Activated CD4-positive, alpha-beta T cell treated with anti-CD3 and anti-CD28 coated beads for 48 hours (primary cell): ENCODE measurements at regions not wholly inside any gene's neighbourhood (a gene's known extent, or its start where the extent isn't known, plus 50 kb on each side); places are given as distances from the start of the nearest gene placed in this dataset.
"Not testable (repeated sequence)": the region's sequence is repeated elsewhere in the genome, so short reads cannot be mapped to it uniquely, and the experiment has no call there.

Source experiments
- DNase-seq: peaks from one replicate; pipeline ENCODE4 v3.0.0-alpha.2; 2020

DNA sequence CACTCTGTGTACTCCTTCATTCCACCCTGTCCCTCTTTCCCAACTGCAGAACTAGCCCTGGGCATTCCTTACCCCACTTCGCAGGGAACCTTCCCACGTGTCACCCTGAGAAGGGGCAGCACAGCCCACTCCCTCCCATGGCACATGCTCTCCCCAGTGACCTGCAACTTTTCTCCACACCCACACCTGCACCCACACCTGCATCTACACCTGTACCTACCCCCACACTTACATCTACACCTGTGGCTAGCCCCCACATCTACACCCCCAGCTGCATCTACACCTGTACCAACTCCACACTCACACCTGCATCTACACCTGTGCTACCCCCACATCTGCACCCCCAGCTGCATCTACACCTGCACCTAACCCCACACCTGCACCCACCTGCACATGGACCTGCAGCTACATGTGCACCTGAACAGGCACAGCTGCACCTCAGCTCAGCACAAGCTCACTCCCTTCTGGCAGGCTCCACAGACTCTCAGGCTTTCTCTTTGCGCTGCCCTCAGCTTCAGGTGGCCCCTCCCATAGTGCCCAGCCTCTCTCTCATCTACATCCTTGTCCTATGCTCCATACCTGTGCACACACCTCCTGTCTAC, 234.1 kb downstream of the TUBA3C start:
- no peak for DNase-seq

DNA sequence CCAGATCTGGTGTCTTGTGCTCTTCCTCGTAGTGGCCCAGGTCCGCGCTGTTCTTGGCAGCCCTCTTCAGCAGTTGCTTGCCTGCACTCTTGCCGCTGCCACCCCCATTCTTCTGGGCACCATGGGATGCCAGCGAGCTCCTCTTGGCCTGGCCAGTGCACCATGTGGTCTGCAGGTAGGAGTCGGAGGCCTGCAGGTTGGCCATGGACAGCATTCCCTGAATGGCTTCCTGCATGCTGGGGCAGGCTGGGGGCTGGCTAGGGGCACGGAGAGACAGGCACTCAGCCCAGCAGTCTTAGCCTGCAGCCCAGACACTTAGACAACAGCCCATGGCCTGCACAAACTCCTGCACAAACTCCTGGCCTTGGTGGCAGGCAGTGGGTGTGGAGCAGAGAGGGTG, 234.9 kb downstream of the TUBA3C start:
- no peak for DNase-seq

DNA sequence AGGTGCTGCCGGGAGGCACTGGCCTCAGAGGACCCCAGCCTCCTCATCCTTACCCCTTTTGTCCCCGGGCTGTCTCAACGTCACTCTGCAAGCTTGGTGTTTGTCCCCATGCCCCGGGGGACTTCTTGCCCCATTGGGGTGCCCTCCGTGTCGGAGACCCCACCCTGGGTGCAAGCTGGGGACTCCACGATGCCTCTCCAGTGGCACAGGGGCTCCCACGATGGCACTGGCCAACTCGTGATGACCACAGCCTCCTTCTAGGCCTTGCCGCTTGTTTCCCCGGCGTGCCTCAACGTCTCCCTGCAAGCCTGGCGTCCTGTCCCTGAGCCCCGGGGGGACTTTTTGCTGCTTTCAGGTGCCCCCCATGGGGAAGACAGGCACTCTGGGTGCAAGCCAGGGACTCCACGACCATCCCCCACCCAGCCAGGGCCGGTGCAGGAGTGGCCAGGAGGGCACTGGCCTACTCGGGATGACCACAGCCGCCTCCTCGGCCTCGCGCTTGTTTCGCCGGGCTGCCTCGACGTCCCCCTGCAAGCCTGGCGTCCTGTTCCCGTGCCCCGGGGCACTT, 237.0 kb downstream of the TUBA3C start:
- no peak for DNase-seq

DNA sequence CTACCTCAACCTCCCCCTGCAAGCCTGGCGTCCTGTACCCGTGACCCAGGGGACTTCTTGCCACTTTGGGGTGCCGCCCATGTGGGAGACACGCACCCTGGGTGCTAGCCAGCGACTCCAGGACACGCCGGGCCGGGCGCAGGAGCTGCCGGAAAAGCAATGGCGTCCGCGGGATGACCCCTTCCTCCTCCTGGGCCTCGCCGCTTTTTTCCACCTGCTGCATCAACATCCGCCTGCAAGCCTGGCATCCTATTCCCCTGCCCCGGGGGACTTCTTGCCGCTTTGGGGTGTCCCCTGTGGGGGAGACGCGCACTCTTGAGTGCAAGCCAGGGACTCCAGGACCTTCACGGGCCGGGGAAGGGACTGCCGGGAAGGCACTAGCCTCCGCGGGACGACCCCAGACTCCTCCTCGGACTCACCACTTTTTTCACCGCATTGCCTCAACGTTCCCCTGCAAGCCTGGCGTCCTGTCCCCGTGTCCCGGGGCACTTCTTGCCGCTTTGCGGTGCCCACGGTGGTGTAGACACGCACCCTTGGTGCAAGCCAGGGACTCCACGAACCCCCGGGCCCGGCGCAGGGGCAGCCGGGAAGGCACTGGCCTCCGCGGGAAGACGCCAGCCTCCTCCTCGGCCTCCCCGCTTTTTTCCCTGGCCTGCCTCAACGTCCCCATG, 237.8 kb downstream of the TUBA3C start:
- DNase-seq: no peak

DNA sequence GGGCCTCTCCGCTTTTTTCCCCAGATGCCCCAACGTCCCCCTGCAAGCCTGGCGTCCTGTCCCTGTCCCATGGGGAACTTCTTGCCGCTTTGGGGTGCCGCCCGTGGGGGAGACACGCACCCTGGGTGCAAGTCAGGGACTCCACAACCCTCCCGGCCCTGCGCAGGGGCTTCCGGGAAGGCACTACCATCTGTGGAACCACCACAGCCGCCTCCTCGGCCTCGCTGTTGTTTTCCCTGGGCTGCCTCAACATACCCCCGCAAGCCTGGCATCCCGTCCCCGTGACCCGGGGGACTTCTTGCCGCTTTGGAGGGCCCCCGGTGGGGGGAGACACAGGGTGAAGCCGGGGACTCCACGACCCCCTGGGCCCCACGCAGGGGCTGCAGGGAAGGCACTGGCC, 238.4 kb downstream of the TUBA3C start:
- DNase-seq: no peak

DNA sequence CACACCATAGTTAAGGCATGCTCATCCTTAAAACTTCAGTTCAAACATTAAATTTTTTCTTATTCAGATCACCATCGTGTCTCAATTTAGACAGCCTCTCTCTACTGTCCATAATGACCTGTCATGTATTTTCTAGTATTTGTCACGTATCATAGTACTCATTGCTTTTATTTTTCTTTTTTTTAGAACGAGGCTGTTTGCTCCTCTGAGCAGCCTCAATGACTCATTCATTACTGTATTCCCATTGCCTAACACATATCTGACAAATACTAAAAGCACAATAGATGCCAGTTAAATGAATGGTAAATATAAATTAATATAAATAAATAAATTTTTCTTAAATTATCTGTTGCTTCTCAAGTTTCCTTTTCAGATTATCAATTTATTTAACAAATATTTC, 245.5 kb downstream of the TUBA3C start:
- no peak for DNase-seq

DNA sequence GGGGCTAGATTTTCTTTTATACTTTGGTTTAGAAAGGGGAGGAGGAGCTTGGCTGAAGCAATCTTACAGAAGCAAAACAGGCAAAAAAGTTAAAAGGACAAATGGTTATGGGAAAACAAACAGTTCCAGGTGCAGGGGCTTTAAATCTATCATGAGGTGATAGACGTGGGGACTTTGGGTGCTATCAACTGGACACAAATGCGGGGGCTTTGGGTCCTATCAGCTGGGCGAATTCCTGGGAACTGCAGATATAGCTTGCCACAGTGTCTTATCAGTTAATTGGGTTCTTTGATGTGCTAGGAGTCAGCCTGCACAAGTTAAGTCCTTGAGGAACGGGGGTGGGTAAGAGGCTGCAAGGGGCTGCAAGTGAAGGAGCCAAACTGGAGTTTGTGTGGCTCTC, 260.6 kb downstream of the TUBA3C start:
- no peak for DNase-seq

DNA sequence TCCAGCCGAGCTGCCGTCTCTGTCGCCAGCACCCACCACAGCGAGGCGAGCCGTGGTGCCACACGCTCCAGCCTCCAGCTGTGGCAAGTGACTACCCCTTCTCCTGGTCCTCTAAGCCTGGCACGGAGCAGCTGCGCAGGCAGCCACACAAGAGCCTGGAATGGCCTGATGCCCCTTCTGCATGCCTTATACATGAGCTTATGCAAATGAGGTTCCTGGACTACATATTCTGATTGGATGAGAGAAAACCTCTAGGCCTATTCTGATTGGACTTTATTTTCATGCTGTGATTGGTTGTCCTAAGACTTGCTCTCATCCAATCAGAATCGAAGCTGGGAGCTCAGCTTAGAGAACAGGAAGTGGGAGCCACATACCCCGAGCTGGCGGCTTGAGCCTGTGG, 276.5 kb downstream of the TUBA3C start:
- DNase-seq: not testable (repeated sequence)

DNA sequence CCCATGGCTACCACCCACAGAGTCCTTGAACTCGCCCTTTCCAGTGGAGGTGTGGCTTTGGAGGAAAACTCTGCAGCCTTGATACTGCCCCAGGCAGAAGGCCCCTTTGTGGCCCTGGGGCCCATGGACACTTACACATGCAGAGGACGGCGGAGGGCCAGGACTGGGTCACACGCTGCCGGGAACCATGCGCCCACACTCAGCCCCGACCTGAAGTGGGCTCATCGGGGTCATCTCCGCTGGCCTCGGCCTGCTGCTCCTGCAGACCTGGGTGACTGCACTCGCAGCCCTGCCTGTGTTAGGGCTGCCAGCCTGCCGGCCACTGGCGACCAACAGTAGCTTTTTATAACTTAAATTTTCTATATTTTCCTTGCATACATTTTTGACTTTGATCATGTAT, 286.2 kb downstream of the TUBA3C start:
- DNase-seq: not testable (repeated sequence)

DNA sequence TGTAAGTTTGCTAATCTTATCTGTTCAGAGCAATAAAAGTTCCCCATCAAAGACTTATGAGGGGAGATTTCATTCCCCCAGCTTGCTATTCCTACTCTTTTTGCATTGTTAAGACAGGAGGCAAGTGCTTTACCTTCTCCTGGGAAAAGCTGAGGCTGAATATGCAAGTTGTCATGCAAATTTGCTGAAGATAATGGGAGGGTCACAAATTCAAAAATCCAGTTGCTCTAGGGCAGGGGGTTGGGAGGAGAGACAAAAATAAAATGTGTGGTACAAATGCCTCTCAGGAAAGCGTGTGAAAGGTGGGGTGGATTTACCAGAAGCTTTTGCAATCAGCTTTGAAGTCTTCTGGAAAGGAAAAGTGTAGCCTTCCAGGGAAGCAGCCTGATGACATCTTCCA, 290.4 kb downstream of the TUBA3C start:
- not testable (repeated sequence) for DNase-seq

DNA sequence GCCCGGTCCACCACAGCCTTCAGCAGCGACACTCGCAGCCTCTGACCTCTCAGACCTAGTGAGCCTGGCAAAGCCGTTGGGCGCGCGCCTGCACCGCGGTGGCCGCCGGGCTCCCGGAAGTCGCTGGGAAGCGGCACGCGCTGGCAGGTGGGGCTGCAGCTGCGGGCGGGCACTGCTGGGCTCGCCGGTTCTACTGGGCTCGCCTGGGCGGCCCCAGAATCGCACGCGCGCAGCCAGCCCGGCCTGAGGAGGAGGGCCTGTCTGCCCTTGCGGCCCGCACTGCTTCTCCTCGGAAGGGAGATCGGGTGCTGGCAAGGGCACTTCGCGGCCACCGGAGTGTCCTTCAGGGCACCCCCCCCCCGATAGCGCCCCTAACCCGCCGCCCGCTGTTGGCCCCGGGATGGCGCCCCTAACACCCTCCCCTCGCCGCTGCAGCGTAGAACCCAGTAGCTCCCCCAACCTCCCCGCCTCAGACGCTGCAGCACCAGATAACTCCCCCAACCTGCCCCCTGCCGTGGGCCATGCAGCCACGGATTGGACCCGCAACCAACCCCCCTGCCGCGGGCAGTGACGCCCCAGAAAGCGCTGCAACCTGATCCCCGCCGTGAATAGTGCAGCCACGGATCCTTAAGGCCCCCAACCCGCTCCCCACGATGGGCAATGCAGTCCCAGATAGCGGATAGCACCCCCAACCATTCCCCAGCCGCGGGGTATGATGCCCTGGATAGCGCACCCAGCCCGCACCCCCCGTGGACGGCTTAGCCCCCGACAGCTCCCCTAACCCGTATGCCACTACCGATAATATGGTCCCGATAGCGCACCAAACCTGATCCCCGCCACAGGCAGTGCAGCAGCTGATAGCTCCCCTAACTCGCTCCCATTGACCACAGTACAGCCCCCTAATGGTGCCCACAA, 306.5 kb downstream of the TUBA3C start:
- DNase-seq: not testable (repeated sequence)

DNA sequence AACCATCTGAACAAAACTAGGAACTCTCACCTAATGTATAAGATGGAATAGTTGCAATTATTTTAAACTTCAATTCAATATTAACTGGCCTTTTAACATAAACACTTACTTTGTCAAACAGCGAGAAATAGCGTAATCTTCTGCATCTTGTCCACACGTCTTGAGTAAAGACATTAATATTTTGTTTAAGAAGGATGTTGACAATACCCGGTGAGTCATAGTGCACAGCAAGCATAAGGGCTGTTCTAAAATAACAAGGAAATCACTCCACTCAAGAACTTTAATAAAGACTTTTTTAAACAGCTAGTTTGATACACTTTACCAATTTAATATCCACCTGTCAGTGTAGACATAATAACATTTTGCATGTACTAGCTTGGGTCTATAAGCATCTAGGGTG, 311.1 kb downstream of the TUBA3C start:
- DNase-seq: not testable (repeated sequence)

DNA sequence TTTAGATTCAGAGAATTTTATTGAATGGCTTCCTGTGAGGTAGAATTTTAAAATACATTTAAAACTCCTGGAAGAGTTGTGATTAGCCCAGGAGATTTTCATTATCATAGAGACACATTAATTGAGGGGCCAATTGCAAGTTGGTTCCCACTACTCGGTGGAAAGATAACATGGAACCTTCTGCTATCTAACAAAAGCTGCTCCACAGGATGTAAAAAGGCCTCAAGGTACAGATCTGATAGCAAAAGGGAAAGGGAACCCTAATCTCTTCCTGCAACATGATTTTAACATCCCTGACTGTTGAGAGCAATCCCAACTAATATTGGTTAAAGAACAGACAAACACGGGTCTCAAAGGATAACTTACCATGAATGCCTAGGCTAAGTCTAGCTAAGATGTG, 312.3 kb downstream of the TUBA3C start:
- DNase-seq: not testable (repeated sequence)

DNA sequence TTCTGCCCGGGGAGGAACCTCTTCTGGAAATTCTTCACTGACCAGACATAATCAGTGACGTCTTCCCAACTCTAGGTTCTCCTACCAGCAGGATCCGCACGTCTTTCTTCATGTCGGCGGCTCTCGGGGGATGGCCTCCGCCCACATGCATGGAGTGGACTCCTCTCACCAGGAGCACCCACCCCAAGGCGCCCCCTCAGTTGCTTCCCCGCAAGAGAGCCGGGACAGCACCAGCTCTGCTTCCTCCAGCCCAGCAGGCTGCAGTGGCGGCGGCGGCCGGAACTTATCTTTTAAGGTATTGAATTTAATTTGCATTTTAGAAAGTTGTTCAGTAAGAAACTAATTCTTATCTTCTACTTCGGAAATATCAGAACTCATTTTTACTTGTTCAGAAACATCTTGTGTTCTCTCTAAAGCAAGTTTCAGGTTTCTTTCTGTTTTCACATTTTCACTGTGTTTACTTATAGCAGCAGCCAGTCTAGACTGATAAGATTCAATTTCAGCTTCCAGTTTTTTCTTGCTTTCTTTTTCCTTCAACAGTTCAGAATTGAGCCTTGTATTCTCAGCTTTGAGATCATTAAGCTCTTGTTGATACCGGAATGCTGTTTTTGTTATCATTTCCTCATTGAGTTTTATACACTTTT, 343.5 kb downstream of the TUBA3C start:
- not testable (repeated sequence) for DNase-seq

DNA sequence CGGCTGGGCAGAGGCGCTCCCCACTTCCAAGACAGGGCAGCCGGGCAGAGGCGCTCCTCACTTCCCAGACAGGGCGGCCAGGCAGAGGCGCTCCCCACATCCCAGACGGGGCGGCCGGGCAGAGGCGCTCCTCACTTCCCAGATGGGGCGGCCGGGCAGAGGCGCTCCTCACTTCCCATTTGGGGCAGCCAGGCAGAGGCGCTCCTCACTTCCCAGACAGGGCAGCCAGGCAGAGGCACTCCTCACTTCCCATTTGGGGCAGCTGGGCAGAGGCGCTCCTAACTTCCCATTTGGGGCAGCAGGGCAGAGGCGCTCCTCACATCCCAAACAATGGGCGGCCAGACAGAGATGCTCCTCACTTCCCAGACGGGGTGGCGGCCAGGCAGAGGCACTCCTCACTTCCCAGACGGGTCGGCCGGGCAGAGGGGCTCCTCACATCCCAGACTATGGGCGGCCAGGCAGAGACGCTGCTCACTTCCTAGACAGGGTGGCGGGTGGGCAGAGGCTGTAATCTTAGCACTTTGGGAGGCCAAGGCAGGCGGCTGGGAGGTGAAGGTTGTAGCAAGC, 344.4 kb downstream of the TUBA3C start:
- DNase-seq: not testable (repeated sequence)

DNA sequence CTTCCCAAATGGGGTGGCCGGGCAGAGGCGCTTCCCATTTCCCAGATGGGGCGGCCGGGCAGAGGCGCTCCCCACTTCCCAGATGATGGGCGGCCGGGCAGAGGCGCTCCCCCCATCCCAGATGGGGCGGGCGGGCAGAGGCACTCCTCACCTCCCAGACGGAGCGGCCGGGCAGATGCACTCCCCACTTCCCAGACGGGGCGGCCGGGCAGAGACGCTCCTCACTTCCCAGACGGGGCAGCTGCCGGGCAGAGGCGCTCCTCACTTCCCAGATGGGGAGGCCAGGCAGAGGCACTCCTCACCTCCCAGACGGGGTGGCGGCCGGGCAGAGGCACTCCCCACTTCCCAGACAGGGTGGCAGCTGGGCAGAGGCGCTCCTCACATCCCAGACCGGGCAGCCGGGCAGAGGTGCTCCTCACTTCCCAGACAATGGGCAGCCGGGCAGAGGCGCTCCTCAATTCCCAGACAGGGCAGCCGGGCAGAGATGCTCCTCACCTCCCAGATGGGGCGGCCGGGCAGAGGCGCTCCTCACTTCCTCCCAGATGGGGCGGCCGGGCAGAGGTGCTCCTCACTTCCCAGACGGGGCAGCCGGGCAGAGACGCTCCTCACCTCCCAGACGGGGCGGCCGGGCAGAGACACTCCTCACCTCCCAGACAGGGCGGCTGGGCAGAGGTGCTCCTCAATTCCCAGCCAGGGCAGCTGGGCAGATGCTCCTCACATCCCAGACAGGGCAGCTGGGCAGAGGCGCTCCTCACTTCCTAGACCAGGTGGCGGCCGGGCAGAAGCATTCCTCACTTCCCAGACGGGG, 345.0 kb downstream of the TUBA3C start:
- not testable (repeated sequence) for DNase-seq

DNA sequence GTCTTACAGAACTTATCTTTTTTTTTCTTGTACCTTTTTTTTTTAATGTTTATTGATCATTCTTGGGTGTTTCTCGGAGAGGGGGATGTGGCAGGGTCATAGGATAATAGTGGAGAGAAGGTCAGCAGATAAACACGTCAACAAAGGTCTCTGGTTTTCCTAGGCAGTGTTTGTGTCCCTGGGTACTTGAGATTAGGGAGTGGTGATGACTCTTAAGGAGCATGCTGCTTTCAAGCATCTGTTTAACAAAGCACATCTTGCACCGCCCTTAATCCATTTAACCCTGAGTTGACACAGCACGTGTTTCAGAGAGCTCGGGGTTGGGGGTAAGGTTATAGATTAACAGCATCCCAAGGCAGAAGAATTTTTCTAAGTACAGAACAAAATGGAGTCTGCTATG, 345.9 kb downstream of the TUBA3C start:
- DNase-seq: not testable (repeated sequence)

DNA sequence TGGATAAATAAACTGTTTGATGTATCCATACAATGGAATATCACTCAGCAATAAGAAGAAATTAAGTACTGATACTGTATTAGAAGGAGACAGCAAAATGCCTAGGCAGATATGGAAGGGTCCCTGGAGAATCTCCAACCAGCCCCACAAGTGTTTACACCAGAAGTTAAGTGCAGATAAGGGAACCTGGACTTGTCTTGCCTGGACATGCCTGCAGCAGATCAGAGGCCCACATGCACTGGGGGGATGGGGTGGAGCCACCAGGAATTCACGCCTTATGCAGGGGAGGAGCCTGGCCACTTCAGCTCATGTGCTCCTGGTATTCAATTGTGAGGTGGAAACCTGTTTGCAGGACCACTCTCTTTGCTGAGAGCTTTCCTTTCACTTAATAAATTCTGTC, 356.9 kb downstream of the TUBA3C start:
- DNase-seq: not testable (repeated sequence)

DNA sequence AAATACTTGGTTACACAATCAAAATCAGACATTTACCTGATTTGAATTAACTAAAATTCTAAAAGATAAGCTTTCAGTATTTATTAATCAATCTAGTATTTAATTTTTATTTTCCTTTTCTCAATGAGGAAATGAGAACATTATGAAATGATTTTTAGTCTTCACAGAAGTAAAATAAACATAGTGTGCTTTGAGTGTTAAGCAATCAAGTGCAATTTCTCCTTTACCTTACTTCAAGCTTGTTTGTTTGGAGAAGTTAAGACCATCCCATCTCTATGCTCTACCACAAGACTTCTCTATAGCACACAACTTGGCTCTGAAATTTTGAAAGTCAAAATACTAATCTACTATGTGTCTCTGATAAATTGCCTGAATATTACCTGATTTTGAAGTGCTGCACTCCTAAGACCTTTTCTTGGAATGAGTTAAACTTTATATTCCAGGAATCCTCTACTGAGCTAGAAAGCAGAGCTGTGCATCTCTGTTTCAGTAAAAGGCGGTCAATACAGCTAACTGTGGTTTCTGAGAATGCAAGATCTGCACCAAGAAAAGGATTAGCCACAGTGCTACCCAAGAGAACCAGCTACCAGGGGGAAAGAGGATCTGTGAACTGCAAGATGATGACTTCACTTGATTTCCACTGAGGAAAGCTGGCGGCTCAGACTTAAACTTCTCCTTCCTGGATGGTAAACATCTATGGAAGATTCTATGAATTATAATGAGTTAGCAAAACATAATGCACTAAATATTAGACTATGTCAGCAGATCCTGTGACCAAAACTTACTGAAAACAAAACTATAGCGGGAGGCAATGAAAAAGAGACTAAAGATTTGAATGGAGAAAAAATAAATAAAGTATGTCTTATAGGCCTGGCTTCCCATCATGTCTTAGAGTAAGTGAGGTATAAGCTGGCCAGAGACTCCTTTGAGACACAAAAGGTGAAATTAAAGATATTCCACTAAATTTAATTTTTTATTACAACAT, 358.7 kb downstream of the TUBA3C start:
- not testable (repeated sequence) for DNase-seq

DNA sequence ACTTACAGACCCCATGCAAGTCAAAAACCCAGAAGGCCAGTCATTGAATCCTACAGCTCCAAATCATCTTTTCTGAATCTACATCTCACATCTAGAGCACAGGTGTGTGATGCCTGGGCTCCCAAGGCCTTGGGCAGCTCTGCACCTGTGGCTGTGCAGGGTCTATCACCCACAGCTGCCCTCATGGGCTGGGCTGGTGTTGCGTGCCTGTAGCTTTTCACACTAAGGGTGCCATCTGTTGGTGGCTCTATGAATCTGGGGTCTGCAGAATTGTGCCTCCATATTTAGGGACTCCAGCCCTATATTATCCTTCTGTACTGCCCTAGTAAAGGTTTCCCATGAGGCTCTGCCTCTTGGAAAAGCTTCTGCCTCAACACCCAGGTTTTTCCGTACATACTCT, 407.6 kb downstream of the TUBA3C start:
- DNase-seq: peak; percentile 2
